ENCODE measurements at regions not wholly inside any gene's neighbourhood (a gene's known extent, or its start where the extent isn't known, plus 50 kb on each side); places are given as distances from the start of the nearest gene placed in this dataset.
"Not testable (repeated sequence)": the region's sequence is repeated elsewhere in the genome, so short reads cannot be mapped to it uniquely, and the experiment has no call there.

- DNase-seq (ENCODE audit: low spot score), result no peak
Observed at GRCh38 chr3:4149296-4149695, 153.9 kb upstream of the SETMAR start.

DNA sequence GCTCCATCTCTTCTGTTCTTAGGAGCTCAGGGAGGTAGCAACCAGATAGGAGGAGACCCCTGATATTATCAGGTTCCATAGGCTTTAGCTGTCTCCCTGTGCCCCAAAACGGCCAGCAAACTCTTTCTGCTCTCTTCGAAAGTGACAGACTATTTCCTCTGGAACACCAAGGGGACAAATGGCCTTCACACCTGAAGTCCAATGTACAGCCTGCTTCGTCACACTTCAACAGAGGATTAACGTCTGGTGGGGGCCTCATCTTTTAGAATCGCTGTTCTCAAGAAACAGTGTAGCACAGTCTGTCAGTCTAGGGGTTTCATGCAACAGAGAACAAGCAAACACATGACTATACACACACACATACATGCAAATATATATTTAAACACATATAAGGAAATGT lies 152.4 kb upstream of the SETMAR start:
- DNase-seq (ENCODE audit: low spot score), result no peak

- no peak for DNase-seq (ENCODE audit: low spot score)
Observed at GRCh38 chr3:4151859-4152258, 151.3 kb upstream of the SETMAR start.

- no peak for DNase-seq (ENCODE audit: low spot score)
Observed at GRCh38 chr3:4153771-4154170, 149.4 kb upstream of the SETMAR start.

DNA sequence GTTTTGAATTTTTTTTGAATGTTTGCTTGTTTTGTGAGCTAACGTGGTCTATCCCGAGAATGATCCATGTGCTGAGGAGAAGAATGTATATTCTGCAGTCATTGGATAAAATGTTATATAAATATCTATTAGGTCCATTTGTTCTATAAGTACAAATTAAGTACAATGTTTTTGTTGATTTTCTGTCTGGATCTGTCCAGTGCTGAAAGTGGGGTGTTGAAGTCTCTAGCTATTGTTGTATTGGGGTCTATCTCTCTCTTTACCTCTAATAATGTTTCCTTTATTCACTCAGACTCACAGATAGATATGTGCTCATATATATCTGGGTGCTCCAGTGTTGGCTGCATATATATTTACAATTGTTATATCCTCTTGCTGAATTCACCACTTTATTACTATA lies 144.8 kb upstream of the SETMAR start:
- DNase-seq (ENCODE audit: low spot score), result no peak

DNA sequence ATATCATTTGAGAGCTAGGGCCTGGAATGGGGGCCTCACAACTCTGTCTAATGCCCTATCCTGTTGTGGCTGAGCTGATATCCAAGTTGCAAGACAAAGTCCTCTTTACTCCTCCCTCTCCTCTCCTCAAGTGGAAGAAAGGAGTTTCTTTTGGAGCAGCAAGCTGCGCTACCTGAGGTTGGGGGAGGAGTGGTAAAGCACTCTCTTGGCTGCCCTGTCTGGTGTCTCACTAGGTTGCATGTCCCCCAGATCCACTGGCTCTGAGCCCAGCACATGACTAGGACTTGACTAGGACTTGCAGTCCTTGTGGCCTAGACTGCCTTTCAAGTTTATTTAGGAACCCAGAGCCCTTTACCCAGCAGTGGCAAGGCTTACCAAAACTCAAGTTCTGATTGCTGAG lies 141.1 kb upstream of the SETMAR start:
- DNase-seq (ENCODE audit: low spot score), result no peak

GRCh38 chr3:4163011-4163410 lies 140.2 kb upstream of the SETMAR start:
- no peak for DNase-seq (ENCODE audit: low spot score)

GRCh38 chr3:4166540-4166939 lies 136.6 kb upstream of the SETMAR start:
- DNase-seq (ENCODE audit: low spot score), result no peak

DNA sequence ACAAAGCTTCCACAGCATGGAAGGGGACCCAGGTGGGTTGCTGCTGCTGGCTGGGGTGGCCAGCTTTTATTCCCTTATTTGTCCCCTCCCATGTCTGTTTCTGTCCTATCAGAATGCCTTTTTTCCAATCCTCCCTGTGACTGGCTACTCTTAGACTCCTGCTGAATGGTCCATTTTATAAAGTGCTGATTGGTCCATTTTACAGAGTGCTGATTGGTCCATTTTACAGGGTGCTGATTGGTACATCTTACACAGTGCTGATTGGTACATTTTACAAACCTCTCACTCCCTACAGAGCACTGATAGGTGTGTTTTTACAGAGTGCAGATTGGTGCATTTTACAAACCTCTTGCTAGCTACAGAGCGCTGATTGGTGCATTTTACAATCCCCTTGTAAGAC lies 135.9 kb upstream of the SETMAR start:
- not testable (repeated sequence) for DNase-seq (ENCODE audit: low spot score)

GRCh38 chr3:4174791-4175190 lies 128.4 kb upstream of the SETMAR start:
- no peak for DNase-seq (ENCODE audit: low spot score)

DNA sequence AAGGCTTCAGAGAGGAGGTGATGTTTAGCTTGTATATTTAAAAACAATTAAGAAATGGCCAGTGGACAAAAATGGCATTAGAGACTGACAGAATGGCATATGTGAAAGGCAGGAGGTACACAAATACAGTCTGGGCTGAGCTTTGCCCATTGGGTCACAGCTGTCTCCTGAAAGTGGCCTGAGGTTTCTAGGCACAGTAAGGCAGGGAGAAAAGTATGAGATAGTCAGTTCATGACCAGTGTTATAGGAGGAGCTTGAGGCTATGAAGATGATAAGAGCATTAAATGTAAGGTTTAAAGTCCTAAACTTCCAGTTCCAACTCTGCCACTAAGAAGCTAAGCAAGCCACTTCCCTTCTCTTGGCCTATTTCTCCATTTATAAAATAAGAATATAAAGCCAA lies 111.2 kb upstream of the SETMAR start:
- no peak for DNase-seq (ENCODE audit: low spot score)

GRCh38 chr3:4195006-4195405 lies 108.2 kb upstream of the SETMAR start:
- DNase-seq (ENCODE audit: low spot score), result no peak

- DNase-seq (ENCODE audit: low spot score), result no peak
Observed at GRCh38 chr3:4196506-4197147, 106.5 kb upstream of the SETMAR start.

DNA sequence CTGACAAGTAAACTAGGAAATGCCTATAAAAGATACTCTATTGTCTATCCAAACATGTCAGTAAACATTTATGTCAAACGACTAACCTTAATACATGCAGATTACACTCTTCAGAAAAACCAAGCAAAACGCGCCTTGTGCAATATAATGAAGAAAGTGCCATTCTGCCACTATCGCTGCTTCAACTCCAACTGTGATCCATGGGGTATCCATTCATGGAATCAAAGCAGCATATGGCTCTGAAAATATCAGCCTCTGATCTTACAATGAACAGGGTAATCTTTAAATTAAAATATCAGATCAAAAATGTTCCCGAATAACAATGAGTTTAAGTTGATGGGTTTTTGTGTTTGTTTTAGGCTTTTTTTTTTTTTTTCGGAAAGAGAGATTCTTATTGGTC lies 105.5 kb upstream of the SETMAR start:
- DNase-seq (ENCODE audit: low spot score), result no peak

- DNase-seq (ENCODE audit: low spot score), result no peak
Observed at GRCh38 chr3:4198491-4198890, 104.7 kb upstream of the SETMAR start.

DNA sequence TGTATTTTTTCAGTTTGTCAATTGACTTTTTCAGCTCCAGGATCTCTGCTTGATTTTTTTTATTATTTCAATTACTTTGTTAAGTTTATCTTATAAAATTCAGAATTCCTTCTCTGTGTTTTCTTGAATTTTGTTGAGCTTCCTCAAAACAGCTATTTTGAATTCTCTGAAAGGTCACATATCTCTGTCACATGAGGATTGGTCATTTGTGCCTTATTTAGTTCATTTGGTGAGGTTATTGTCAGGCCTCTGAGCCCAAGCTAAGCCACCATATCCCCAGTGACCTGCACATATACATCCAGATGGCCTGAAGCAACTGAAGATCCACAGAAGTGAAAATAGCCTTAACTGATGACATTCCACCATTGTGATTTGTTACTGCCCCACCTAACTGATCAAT lies 98.4 kb upstream of the SETMAR start:
- not testable (repeated sequence) for DNase-seq (ENCODE audit: low spot score)

GRCh38 chr3:4207672-4208071 lies 95.5 kb upstream of the SETMAR start:
- no peak for DNase-seq (ENCODE audit: low spot score)

- DNase-seq (ENCODE audit: low spot score), result no peak
Observed at GRCh38 chr3:4208556-4208955, 94.6 kb upstream of the SETMAR start.

DNA sequence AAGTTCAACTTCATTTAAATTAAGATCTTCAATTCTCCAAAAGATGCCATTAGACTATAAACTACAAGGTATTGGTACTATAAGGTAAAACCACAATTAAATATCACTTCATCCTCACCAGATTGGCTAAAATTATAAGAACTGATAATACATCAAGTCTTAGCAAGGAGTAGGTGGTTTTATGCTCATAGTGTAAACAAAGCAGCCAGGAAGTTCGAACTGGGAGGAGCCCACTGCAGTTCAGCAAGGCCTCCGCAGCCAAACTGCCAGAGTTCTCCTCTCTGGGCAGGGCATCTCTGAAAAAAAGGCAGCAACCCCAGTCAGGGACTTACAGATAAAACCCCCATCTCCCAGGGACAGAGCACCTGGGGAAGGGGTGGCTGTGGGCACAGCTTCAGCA lies 91.6 kb upstream of the SETMAR start:
- DNase-seq (ENCODE audit: low spot score), result no peak

- not testable (repeated sequence) for DNase-seq (ENCODE audit: low spot score)
Observed at GRCh38 chr3:4213420-4213819, 89.7 kb upstream of the SETMAR start.

- DNase-seq (ENCODE audit: low spot score), result not testable (repeated sequence)
Observed at GRCh38 chr3:4216974-4217373, 86.2 kb upstream of the SETMAR start.

DNA sequence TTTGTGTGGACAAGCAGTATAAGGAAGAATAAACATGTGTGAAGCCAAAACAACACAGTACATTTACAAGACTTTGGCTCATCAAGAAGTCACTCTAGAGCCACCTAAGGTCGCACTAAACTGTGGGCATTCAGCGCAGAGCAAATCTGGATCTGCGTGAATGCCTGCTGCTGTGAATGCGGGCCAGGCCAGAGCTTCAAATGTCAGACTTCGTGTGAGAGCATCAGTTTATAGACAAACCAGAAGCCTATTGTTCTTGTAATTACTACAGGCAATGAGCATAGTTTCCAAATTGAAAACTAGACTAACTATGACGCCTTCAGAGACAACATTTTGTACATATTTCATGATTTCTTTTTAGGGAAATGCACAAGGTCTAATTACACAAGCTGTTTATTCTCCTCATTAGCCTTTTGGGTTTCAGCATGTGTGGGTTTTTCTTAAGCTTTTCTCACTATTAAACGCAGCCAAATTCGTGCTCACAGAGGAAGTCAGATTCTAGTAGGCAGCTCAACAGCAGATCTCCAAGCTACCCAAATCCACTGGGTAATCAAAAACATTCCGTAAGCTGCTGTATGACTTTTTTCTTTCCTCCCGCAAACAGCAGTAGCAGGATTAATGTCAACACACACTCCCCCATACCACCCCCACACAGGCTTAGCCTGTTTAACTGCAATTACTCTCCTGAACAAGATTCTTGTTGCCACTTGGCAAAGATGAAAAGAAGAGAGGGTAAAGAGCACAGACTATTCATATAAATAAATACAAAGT lies 84.5 kb upstream of the SETMAR start:
- DNase-seq (ENCODE audit: low spot score), result no peak

DNA sequence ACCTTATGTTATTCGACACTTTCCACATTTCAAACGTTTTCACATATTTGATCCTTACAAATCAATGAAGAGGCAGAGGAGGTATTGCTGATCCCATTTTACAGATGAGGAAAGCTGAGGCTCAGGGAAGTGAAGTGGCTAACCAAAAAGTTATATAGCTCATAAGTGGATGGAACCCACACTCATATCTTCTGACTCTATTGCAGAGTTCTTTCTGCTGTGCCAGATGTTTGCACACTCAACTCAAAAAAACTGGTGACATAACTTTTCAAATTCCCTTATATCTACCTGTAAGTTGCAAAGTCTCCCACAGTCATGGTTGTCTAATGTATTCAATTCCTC lies 84.0 kb upstream of the SETMAR start:
- no peak for DNase-seq (ENCODE audit: low spot score)

GRCh38 chr3:4220065-4220464 lies 83.1 kb upstream of the SETMAR start:
- no peak for DNase-seq (ENCODE audit: low spot score)

Measured in kidney tubule cell (primary cell).